GM23338 (cell line): ENCODE measurements at regions not wholly inside any gene's neighbourhood (a gene's known extent, or its start where the extent isn't known, plus 50 kb on each side); places are given as distances from the start of the nearest gene placed in this dataset.

Experiments used
- ATAC-seq: fragments of 200-7000 bp; cut with Tn5 transposase; 3 replicates; pipeline ENCODE4 v1.9.1; 2020
- DNase-seq: peaks from one replicate; pipeline ENCODE4 v3.0.0-alpha.2; 2015; ENCODE audit warnings: low spot score
- H2AFZ ChIP-seq: fragments of 200-600 bp; sonication (generic); 2 replicates; pipeline ENCODE4 v1.8.0; 2016; ENCODE audit warnings: antibody characterized with exemption, mild to moderate bottlenecking, moderate library complexity
- H3F3A ChIP-seq: fragments of 200-600 bp; sonication (generic); replicated peaks from 2 replicates; pipeline ENCODE4 v1.8.0; 2017; ENCODE audit warnings: antibody characterized with exemption, mixed run types, low read depth
- H3K27ac ChIP-seq: fragments of 200-600 bp; sonication (generic); 2 replicates; pipeline ENCODE4 v1.6.1; 2016; ENCODE audit warnings: low read depth
- H3K27me3 ChIP-seq: fragments of 200-600 bp; sonication (generic); 2 replicates; pipeline ENCODE4 v1.8.0; 2016; ENCODE audit warnings: mild to moderate bottlenecking, mixed run types, moderate library complexity; ENCODE audit not compliant: insufficient read depth
- H3K36me3 ChIP-seq: fragments of 200-600 bp; sonication (generic); 2 replicates; pipeline ENCODE4 v1.8.0; 2016; ENCODE audit warnings: mild to moderate bottlenecking; ENCODE audit not compliant: insufficient read depth
- H3K4me1 ChIP-seq: fragments of 200-600 bp; sonication (generic); 2 replicates; pipeline ENCODE4 v1.8.0; 2016; ENCODE audit warnings: mild to moderate bottlenecking, moderate library complexity; ENCODE audit not compliant: insufficient read depth
- H3K4me2 ChIP-seq: fragments of 200-600 bp; sonication (generic); 2 replicates; pipeline ENCODE4 v1.7.1; 2017; ENCODE audit warnings: mixed run types
- H3K4me3 ChIP-seq: fragments of 200-600 bp; sonication (generic); 2 replicates; pipeline ENCODE4 v1.6.1; 2016; ENCODE audit warnings: mixed run types
- H3K79me2 ChIP-seq: fragments of 200-600 bp; sonication (generic); replicated peaks from 2 replicates; pipeline ENCODE4 v1.8.0; 2017; ENCODE audit warnings: mild to moderate bottlenecking; ENCODE audit not compliant: insufficient read depth
- H3K9me2 ChIP-seq: fragments of 200-600 bp; sonication (generic); 2 replicates; pipeline ENCODE4 v1.8.0; 2017; ENCODE audit not compliant: insufficient read depth
- H4K20me1 ChIP-seq: fragments of 200-600 bp; sonication (generic); replicated peaks from 2 replicates; pipeline ENCODE4 v1.8.0; 2017; ENCODE audit warnings: mild to moderate bottlenecking; ENCODE audit not compliant: insufficient read depth
- H3K27ac Mint-ChIP-seq: 2 replicates; pipeline ENCODE4 v1.8.0; 2020; ENCODE audit warnings: inconsistent platforms, mild to moderate bottlenecking, moderate library complexity, mixed read lengths
- H3K27me3 Mint-ChIP-seq: 3 replicates; pipeline ENCODE4 v1.8.0; 2022; ENCODE audit warnings: low read depth, mild to moderate bottlenecking, moderate library complexity, mixed read lengths, inconsistent platforms; ENCODE audit not compliant: insufficient read depth, poor library complexity
- H3K36me3 Mint-ChIP-seq: 3 replicates; pipeline ENCODE4 v1.8.0; 2021; ENCODE audit warnings: low read depth, mild to moderate bottlenecking, inconsistent platforms, moderate library complexity, mixed read lengths
- H3K4me1 Mint-ChIP-seq: 3 replicates; pipeline ENCODE4 v1.8.0; 2020; ENCODE audit warnings: mild to moderate bottlenecking, inconsistent platforms, mixed read lengths
- H3K4me3 Mint-ChIP-seq: 3 replicates; pipeline ENCODE4 v1.8.0; 2021; ENCODE audit warnings: moderate library complexity, mild to moderate bottlenecking, inconsistent platforms, mixed read lengths
- H3K9me3 Mint-ChIP-seq: 3 replicates; pipeline ENCODE4 v1.8.0; 2020; ENCODE audit warnings: moderate library complexity, mild to moderate bottlenecking, inconsistent platforms, mixed read lengths
- CREB1 ChIP-seq: fragments of 250-450 bp; sonication (Bioruptor Pico); IDR thresholded peaks from 2 replicates; pipeline ENCODE4 v1.5.0; 2020; ENCODE audit warnings: low read depth, mild to moderate bottlenecking, moderate library complexity
- ETS1 ChIP-seq: IDR thresholded peaks from 2 replicates; pipeline ENCODE4 v1.6.1; 2016; ENCODE audit warnings: antibody characterized with exemption
- EZH2 ChIP-seq: fragments of 200-600 bp; sonication (generic); IDR thresholded peaks from one replicate; pipeline ENCODE4 v1.8.0; 2017; ENCODE audit warnings: antibody characterized with exemption, mild to moderate bottlenecking, low read depth; ENCODE audit not compliant: unreplicated experiment
- EZH2phosphoT487 ChIP-seq: fragments of 200-600 bp; sonication (generic); IDR thresholded peaks from one replicate; pipeline ENCODE4 v1.8.1; 2018; ENCODE audit warnings: antibody characterized with exemption; ENCODE audit not compliant: unreplicated experiment
- JUNB ChIP-seq: IDR thresholded peaks from one replicate; pipeline ENCODE4 v1.6.1; 2016; ENCODE audit warnings: antibody characterized with exemption; ENCODE audit not compliant: unreplicated experiment
- NANOG ChIP-seq: IDR thresholded peaks from 2 replicates; pipeline ENCODE4 v1.6.1; 2016; ENCODE audit warnings: antibody characterized with exemption, borderline replicate concordance
- POLR2AphosphoS5 ChIP-seq: IDR thresholded peaks from 2 replicates; pipeline ENCODE4 v1.6.1; 2016; ENCODE audit warnings: antibody characterized with exemption, low read depth
- REST ChIP-seq: IDR thresholded peaks from one replicate; pipeline ENCODE4 v1.6.1; 2018; ENCODE audit warnings: antibody characterized with exemption; ENCODE audit not compliant: unreplicated experiment
- ZNF114 ChIP-seq: fragments of 250-450 bp; sonication (Bioruptor Pico); IDR thresholded peaks from 2 replicates; pipeline ENCODE4 v1.5.0; 2020; ENCODE audit warnings: mild to moderate bottlenecking, moderate library complexity
- TF ChIP-seq, protein P1 (sequence below): fragments of 250-450 bp; sonication (Bioruptor Pico); IDR thresholded peaks from 2 replicates; pipeline ENCODE4 v1.5.0; 2020; ENCODE audit warnings: mild to moderate bottlenecking, moderate library complexity

DNA sequence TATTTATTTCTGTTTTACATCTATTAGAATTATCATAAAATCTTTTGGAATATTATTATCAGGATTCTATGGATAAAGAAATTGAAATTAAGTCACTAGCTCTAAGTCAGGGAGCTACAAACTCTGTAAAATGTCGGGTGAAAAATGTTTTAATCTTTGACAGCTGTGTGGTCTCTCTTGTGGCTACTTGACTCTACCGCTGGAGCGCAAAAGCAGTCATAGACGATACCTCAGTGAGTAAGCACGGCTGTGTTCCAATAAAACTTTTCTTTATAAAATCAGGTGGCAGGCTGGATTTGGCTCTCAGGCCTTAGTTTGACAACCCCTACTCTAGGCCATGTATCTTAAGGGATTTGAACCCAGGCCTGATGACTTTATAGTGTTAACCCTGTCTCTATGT, 88.5 kb upstream of the PFN2 start:
- no peaks in the 10 kb centered on the region for H3F3A ChIP-seq
- no peaks in the 10 kb centered on the region for H3K9me3 Mint-ChIP-seq
- H2AFZ ChIP-seq = no peak overlapping the region
- DNase-seq = no peak
- peaks cover 4% of the 10 kb centered on the region for H3K27me3 Mint-ChIP-seq
- TF ChIP-seq REST (no peak), JUNB (no peak), CREB1 (CRISPR knock-in tag) (no peak), POLR2AphosphoS5 (no peak), EZH2 (no peak), ZNF114 (CRISPR knock-in tag) (no peak)
- H3K4me3 ChIP-seq = no peak overlapping the region
- no peaks in the 10 kb centered on the region for H3K36me3 Mint-ChIP-seq
- no peaks in the 10 kb centered on the region for H3K79me2 ChIP-seq
- no peak for ATAC-seq
- H3K9me2 ChIP-seq = 0 out of 2 replicates have a peak, but pooled peaks cover 6% of the 10 kb centered on the region
- H3K4me1 ChIP-seq = peaks cover 5% of the 10 kb centered on the region; the same call in 1 of the 2 replicates
- no peaks in the 10 kb centered on the region for H3K27me3 ChIP-seq
- H4K20me1 ChIP-seq = no peaks in the 10 kb centered on the region
- no peak overlapping the region for H3K4me3 Mint-ChIP-seq
- no peaks in the 10 kb centered on the region for H3K36me3 ChIP-seq
- no peak overlapping the region for H3K27ac ChIP-seq
- peaks cover 9% of the 10 kb centered on the region for H3K4me1 Mint-ChIP-seq
- H3K4me2 ChIP-seq = no peak overlapping the region
- H3K27ac Mint-ChIP-seq = no peak overlapping the region

- Histone ChIP-seq H3F3A (no peaks in the 10 kb centered on the region), H3K4me1 (peaks cover 5% of the 10 kb centered on the region; the same call in 1 of the 2 replicates), H3K27me3 (no peaks in the 10 kb centered on the region), H2AFZ (no peak overlapping the region), H3K79me2 (no peaks in the 10 kb centered on the region), H3K4me3 (no peak overlapping the region), H3K9me2 (0 out of 2 replicates have a peak, but pooled peaks cover 6% of the 10 kb centered on the region), H4K20me1 (no peaks in the 10 kb centered on the region), H3K27ac (no peak overlapping the region), H3K36me3 (no peaks in the 10 kb centered on the region), H3K4me2 (no peak overlapping the region)
- Mint-ChIP-seq H3K9me3 (no peaks in the 10 kb centered on the region), H3K4me3 (no peak overlapping the region), H3K27me3 (peaks cover 4% of the 10 kb centered on the region), H3K4me1 (peaks cover 9% of the 10 kb centered on the region), H3K27ac (no peak overlapping the region), H3K36me3 (no peaks in the 10 kb centered on the region)
- no peak for DNase-seq
- no peak for ATAC-seq
- TF ChIP-seq CREB1 (CRISPR knock-in tag) (no peak), EZH2phosphoT487 (no peak), NANOG (no peak), ETS1 (no peak)
- TF ChIP-seq, protein P1, sequence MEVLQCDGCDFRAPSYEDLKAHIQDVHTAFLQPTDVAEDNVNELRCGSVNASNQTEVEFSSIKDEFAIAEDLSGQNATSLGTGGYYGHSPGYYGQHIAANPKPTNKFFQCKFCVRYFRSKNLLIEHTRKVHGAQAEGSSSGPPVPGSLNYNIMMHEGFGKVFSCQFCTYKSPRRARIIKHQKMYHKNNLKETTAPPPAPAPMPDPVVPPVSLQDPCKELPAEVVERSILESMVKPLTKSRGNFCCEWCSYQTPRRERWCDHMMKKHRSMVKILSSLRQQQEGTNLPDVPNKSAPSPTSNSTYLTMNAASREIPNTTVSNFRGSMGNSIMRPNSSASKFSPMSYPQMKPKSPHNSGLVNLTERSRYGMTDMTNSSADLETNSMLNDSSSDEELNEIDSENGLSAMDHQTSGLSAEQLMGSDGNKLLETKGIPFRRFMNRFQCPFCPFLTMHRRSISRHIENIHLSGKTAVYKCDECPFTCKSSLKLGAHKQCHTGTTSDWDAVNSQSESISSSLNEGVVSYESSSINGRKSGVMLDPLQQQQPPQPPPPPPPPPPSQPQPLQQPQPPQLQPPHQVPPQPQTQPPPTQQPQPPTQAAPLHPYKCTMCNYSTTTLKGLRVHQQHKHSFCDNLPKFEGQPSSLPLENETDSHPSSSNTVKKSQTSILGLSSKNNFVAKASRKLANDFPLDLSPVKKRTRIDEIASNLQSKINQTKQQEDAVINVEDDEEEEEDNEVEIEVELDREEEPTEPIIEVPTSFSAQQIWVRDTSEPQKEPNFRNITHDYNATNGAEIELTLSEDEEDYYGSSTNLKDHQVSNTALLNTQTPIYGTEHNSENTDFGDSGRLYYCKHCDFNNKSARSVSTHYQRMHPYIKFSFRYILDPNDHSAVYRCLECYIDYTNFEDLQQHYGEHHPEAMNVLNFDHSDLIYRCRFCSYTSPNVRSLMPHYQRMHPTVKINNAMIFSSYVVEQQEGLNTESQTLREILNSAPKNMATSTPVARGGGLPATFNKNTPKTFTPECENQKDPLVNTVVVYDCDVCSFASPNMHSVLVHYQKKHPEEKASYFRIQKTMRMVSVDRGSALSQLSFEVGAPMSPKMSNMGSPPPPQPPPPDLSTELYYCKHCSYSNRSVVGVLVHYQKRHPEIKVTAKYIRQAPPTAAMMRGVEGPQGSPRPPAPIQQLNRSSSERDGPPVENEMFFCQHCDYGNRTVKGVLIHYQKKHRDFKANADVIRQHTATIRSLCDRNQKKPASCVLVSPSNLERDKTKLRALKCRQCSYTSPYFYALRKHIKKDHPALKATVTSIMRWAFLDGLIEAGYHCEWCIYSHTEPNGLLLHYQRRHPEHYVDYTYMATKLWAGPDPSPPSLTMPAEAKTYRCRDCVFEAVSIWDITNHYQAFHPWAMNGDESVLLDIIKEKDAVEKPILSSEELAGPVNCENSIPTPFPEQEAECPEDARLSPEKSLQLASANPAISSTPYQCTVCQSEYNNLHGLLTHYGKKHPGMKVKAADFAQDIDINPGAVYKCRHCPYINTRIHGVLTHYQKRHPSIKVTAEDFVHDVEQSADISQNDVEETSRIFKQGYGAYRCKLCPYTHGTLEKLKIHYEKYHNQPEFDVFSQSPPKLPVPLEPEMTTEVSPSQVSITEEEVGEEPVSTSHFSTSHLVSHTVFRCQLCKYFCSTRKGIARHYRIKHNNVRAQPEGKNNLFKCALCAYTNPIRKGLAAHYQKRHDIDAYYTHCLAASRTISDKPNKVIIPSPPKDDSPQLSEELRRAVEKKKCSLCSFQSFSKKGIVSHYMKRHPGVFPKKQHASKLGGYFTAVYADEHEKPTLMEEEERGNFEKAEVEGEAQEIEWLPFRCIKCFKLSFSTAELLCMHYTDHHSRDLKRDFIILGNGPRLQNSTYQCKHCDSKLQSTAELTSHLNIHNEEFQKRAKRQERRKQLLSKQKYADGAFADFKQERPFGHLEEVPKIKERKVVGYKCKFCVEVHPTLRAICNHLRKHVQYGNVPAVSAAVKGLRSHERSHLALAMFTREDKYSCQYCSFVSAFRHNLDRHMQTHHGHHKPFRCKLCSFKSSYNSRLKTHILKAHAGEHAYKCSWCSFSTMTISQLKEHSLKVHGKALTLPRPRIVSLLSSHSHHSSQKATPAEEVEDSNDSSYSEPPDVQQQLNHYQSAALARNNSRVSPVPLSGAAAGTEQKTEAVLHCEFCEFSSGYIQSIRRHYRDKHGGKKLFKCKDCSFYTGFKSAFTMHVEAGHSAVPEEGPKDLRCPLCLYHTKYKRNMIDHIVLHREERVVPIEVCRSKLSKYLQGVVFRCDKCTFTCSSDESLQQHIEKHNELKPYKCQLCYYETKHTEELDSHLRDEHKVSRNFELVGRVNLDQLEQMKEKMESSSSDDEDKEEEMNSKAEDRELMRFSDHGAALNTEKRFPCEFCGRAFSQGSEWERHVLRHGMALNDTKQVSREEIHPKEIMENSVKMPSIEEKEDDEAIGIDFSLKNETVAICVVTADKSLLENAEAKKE (CRISPR knock-in tag) = no peak
Measured at GRCh38 chr3:150057227-150057626, 86.5 kb upstream of the PFN2 start.
